Stimulated activated CD8-positive, alpha-beta memory T cell treated with anti-CD3 and anti-CD28 coated beads, Interleukin-4, amount 100 ng/mL, for 24 hours (primary cell): ENCODE measurements at regions not wholly inside any gene's neighbourhood (a gene's known extent, or its start where the extent isn't known, plus 50 kb on each side); places are given as distances from the start of the nearest gene placed in this dataset.

Source experiments
- DNase-seq: peaks from one replicate; pipeline ENCODE4 v3.0.0-alpha.2; 2020; ENCODE audit warnings: low read depth

DNA sequence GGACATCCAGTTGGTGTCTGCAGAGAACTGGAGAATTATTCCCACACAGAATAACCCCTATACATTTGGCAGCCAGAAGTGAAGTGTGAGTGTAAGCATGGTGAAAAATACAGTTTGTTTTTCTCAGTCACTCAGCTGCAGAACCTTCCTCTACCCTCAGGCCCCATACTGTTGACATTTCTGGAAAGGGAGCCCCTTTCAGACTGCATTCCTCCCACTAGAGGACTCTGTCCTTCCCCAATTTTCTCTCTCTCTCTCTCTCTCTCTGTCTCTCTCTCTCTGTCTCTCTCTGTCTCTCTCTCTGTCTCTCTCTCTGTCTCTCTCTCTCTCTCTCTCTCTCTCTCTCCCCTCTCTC, 86.8 kb upstream of the STEAP1B start:
- DNase-seq: no peak

DNA sequence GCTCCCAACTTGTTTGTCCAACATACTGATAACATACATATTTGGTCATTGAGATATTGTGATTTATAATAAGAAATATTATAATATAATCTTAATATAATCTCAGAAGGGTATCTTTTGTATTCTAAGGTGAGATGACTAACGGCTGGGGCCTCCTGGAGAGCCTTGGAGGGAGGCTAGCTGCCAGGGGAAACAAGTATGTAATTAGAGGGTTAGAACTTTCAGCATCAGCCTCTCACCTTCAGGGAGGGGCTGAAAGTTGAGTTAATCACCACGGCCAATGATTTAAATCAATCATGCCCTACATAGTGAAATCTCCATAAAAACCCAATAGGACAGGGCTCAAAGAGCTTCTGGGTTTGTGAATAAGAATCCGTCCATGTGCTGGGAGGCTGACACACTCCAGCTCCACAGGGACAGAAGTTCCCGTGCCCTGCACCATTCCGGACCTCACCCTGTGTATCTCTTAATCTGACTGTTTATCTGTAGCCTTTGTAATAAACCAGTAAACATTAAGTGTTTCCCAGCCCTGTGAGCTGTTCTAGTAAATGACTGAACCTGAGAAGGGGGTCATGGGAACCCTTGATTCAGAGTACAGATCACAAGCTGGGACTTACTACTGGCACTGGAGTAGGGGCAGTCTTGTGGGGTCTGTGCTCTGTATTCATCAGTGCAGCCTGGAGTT, 86.3 kb upstream of the STEAP1B start:
- no peak for DNase-seq

DNA sequence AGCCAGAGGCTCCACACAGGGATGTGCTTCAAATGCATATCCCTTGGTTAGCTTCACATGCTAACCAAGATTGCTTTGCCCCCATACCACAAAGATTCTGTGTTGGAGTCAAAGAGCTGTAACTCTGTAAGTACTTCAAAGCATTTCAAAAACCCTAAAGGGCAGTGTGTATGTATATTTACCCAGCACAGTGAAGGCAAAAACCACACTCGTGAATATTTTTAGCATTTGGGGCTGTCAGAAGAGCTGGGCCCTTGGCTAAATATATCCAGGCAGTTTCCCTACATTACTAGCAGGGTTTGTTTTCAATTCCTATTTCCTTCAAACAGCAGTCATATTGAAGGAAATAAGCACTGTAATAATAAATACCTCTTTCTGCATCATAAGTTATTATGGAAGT, 84.2 kb upstream of the STEAP1B start:
- DNase-seq: no peak

DNA sequence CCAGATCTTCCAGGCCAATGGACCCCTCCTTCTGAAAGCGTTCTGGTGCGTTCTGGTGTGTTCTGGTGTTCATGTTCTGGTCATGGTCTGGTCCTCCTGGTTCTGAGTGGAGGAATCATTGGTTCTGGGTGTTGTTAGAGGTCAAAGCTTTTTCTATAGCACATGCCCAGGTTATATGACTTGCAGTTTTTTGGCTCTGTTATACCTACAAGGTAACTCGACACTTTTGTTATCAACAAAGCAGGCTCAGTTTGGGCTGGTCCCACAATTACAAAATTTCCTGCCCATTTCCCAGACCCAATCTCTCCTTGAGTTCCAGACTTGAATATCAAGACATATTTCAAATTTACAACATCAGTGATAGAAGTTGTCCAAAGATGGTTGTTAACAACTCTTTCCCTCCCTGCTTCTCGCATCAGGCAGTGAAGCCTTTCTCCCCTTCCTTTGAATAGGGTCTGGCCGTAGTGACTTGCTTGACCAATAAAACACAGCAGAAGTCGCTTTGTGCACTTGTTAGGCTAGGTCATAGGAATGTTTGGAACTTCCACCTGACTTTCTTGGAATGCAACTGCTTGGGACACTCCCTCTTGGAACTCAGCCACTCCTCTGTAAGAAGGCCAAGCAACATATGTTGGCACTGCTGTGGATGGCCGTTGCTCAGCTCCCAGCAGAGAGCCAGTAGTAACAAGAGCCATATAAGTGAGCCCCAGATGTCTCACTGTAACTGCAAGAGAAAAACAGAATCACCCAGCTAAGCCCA, 83.1 kb upstream of the STEAP1B start:
- no peak for DNase-seq

DNA sequence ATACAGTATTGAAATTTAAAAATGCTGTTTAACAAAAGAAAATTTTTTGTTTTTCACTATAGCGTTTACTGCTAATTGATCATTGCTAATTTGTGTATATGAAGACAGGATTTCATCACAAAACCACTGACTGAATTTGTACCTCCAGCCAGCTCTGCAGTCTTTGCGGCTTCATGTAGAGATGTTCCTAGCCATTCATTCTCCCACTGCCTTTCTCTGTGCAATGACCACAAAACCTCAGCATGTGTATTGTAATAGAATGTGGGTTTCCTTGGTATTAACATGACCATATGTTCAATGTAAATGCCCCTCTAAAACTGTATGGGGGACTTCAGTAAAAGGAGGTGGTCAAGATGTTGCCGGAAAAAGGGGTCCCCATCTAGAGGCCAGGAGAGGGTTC, 81.1 kb upstream of the STEAP1B start:
- DNase-seq: no peak

DNA sequence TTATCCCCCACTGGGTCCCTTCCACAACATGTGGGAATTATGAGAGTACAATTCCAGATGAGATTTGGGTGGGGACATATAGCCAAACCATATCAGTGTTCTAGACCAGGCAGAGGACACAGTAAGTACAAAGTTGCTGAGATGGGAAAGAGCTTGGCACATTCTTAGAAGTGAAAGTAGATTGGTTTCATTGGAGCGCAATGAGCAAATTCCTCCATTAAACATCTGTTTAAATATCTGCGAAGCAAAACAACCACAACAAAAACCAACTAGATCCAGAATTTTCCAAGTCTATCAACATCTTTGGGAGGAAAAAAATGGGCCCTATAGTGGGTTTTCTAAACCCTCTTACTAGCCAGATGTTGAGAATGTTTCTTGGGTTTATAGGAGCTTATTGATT, 80.0 kb upstream of the STEAP1B start:
- DNase-seq: no peak

DNA sequence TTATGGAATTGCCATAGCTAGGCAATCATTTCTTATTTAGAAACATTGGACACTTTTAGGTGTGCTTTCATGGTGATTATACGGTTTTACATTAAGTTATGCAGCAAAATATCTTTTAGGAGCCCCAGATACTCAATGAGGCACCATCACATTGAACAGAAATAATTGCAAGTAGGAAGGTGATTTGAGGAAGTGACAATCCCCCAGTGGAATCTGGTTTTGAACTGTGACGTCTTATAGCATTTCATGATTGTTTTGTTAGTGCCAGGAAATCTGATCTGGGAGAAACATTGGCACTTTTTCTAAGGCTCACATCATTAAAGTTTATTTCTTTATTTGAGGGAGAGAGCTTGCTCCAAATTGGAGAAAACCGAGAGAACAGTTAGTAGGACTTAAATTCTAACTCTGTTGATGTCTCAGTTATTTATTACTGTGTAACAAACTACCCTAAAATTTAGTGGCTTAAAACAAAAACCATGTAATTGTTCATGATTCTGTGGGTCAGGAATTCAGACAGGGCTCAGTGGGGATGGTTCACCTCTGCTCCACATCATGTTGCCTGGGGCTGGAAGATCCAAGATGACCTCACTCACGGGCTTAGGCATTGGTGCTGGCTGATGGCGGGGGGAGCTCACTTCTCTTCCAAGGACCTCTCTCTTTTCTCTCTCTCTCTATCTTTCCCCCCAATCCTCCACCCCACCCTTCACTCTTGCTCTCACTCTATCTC, 78.2 kb upstream of the STEAP1B start:
- no peak for DNase-seq

DNA sequence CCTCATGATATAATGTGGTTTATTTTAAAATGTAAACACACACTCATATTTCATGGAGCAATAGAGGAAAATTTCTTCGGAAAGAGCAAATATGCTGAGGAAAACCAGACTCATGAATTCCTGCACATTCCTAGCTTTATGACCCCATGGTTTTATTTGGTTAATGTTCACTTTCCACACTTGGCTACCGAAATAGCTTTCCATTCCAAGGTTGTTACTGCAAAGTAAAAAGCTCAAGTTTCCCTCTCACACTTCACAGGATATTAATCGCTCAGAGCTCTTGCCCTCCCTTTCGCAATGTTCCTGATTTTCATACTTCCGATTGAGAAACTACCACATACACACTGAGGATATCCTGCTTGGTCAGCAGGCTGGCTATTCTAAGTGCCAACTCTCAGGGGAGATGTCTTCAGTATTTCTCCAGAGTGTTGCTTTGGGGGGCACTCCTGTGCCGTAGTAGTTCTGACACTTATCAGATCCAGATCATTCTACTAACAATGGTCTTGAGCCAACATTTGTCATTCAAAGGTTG, 77.5 kb upstream of the STEAP1B start:
- no peak for DNase-seq

DNA sequence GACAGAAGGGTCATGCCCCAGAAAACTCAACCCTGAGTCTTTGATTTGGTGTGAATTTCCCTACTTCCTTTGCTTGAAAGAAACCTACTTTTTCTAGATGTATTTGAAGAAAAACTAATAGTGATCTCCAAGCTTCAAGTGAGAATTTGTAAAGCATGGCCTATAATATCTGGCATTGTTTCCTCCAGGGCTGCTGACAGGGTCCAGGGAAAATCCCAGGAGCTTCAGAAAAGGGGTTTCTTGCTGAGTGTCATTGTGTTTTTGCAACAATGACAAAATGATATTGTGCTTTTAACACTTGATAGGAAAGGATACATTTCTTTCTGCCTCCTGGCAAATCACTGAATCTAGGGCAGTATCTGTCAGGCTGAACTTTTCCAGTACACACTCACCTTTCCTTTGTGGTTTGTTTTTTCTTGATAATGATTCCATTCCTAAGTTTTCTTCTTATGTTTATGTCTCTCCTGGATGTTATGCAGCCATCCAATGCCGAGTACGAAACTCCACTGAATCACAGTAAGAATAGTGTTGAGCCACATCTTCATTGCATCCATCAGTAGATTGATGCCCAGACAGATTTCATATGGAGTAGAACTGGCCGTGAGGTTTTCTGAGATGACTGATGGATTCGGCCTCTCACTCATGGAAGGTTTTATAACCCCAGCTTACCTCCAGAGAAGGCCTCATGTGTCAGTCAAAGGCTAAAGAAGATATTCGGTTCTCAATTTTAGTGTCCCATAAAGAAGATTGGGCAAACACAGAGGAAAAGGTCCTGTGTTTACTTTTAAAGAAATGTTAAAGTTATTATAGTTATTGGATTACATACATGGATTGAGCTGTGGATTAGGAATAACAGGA, 76.9 kb upstream of the STEAP1B start:
- no peak for DNase-seq

DNA sequence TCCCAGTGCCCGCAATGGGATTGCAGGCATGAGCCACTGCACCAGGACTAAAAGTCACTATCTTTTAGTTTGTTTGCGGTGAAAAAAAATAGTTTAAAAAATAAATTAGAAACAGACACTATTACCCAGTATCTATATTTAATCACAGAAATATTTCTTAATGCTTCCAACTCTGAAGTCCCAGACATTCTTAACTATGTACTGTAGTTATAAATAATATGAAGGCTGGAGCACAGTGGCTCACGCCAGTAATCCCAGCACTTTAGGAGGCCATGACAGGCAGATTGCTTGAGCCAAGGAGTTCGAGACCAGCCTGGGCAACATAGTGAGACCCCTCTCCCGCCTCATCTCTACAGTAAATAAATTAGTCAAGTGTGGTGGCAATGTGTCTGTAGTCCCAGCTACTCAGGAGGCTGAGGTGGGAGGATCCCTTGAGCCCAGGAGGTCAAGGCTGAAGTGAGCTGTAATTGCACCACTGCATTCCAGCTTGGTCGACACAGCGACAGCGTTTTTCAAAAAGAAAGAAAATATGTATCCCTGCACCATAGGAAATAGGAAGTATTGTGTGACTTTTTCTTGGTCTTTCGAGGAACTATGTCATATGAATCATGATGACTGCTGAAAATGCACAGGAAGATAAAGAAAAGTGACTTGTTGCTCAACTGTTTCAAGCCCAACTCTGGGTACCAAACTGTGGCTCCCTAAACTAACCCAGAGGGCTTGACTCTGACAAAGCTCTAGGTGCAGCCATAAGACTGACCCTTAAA, 74.9 kb upstream of the STEAP1B start:
- no peak for DNase-seq

DNA sequence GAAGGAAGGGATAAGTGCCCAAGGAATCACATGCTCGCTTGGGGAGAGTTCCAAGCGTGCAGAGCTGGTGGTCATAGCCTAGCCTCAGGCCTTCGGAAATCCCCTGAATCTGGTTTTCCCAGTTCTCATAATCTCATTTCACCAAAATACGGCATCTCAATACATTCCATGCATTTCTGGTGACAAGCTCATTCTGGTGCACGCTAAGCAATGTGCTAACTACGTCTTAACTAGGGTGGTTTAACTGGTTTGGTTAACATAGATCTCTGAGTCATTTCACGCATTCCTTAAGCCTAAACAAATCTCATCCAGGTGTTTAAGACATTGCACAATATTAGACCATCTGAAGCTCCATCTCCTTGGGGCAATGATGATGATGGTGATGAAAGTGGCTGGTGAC, 72.9 kb upstream of the STEAP1B start:
- no peak for DNase-seq

DNA sequence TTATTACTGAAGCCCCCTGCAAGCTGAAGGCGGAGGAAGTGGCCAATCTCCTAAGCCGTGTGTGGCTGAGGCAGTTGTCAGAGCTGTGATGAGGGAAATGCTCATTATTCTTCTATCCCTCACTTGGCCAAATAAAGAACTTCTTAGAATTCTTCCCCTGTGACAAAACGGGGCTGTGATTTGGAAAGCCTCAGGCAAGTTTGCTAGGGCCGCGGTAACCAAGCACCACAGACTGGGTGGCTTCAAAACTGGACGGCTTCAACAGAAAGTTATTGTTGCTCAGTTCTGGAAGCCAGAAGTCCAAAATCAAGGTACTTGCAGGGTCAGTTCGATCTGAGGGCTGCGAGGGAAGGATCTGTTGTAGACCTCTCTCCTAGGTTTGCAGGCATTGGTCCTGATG, 72.3 kb upstream of the STEAP1B start:
- no peak for DNase-seq

DNA sequence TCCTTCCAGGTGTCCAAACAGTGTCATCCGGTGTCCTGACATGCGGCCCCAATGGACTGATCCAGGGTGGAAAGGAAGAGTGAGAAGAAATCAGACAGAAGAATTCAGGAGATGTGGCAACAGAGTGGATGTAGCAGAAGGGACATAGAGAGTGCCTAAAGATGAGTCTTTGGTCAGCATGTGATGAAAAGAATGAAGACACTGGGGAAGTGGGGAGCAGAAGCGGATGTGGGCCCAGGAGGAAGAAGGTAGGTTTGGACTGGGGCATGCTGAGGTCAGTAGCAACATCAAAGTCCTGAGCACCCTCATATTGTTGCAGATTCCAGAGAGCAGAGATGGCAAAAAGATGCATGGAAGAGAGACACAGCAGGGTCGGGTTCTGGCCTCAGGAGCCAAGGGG, 71.8 kb upstream of the STEAP1B start:
- no peak for DNase-seq

DNA sequence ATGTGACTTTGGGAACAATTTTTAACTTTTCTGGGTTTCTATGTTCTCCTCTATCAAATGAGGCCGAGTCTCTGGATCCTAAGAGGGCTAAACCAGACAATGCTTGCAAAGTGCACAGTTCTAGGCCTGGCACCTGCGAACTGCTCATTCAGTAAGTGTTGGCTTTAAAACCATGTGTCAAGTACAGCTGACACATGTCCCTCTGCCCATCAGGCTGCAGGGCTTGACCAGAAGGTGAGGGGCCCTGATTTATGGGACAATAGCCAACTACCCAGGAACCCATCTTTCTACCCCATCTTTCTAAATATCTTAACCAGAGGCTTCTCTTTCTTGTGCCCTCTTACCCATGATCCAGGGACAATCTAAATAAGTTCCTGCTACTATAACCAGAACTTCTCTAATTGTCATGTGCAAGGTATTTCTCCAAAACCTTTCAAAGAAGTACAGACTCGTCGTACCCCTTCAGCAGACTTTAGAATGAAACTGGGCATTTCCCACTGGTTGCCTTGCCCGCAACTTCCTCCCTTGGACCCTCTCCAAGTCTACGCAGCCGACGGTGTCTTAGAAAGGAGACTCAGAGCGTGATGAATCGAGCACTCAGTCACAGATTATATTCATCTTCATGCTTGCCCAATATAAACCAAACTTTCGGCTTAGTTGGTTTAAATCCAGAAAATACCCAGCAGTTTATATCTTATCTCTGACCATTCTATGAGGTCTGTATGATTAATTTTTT, 69.8 kb upstream of the STEAP1B start:
- DNase-seq: no peak

DNA sequence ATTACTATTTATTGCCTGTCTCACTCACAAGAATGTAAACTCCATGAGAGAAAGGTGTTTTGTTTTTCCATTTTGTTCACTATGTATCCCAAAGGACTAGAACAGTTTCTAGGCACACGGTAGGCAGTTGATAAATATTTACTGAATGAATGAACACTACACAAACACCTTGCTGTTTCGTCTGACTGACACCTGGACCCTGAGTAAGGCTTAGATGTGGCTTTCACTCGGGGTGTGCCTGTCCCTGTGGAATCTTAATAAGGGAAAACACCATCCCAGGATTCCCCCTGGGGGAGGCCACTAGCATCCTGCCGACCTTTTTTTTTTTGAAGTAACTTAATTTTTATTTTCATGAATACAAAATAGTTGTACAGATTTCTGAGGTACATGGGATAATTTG, 66.6 kb upstream of the STEAP1B start:
- DNase-seq: no peak

DNA sequence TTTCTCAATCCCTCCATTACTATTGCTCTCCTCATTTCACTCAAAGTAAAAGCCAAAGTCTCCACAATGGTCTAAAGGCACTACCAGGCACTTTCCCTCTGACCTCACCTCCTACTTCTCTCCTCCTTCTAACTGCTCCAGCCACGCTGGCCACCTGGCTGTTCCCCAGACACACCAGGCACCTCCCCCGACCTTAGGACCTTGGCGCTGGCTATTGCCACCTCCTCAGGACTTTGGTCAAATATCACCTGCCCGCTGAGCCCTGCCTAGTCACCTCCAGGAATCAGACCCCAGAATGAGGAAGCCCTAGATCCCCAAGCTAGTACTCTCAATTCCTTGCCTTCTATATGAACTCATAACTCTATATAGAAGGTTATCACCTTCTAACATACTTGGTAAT, 66.2 kb upstream of the STEAP1B start:
- no peak for DNase-seq

DNA sequence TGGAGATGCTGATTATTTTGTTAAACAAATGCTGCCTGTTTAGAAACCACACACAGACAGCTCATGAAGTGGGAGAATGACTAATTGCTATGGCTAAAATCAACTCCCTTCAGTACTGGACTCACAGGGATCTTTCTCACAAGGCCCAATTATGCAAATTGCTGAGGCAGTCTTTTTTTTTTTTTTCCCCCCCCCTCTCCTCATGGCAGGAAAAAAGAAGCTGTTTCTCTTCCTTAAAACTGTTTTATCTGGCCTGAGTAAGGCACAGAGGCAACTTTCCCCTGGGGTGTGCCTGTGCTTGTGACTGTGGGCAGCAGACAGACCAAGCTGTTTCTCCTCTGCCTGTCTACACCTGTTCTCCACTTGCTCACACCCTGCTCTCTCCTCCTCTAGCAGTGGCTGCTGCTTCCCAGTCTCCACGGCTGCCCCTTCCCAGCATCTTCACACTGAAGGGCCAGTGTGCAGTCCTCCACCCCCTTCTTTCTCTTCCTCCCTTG, 65.4 kb upstream of the STEAP1B start:
- DNase-seq: no peak

DNA sequence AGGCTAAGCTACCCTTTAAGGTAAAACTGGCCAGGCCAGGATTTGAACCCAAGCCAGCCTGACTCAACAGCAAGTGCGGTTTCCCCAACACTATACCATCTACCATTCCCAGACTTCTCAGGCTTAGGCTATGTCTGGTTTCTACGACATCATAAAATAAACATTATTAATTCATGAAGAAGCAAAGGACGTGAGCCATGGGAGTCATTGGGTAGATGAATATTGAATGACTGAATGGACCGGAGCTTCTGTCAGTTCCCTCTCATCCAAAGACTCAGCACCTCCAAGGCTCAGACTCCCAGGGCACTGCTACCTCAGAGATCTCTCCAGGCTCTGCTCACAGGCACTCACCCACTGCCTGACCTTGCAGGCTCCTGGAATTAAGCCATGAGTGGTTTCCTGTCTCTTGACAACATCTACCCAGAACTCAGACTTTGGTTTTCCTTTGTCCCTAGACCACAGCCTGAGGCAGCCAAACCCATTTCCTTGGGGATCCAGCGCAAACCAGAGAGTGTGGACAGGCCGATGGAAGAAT, 64.6 kb upstream of the STEAP1B start:
- no peak for DNase-seq

DNA sequence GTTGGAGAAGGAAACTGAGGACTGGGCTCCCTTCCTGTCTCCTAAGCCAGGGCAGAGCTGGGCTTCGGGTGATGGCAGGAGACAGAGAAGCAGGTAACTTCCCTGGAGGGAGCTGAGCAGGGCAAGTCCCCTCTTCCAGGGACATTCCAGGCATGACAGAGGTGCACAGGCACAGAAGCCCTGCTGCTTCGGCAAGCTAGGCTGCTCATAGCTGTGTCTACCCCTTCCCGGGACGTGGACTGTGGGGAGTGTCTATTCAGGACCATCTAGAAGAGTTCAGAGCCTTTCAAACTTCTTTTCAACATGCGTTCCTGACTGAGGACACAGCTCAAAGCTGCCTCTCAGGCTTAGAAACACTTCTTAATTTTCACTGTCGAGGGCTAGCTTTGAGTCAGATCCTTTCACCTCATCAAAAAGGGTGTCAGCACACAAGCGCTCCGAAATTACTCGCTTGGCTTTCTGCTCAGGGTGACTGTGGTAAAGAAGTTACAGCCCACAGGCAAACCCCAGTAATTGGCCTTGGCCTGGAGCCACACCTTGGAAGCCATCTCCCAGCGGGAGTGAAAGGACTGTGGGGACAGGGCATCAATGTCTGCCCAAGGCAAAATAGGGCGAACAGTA, 63.7 kb upstream of the STEAP1B start:
- DNase-seq: no peak

DNA sequence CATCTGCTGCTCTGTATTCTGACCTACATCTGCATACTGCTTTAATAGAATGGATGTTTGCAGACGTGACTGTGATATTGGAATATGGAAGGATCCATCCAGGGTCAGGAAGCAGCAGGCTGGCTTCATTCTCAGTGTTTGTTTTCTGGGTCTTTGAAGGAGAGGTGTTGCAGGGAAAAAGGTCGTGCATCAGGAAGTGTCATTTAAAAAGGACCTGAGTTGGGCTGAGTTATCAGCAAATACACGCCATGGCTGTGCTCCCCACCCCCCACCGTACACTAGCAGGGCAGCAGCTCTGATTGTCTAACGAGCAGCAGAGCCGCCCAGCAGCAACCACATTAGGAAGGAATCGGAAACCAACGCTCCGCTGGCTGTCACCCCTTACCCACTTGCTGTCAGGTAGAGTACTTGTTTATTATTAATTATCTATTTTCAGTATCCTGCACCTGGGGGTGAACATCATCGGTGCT, 63.1 kb upstream of the STEAP1B start:
- no peak for DNase-seq
